H9 (cell line): ENCODE measurements at regions not wholly inside any gene's neighbourhood (a gene's known extent, or its start where the extent isn't known, plus 50 kb on each side); places are given as distances from the start of the nearest gene placed in this dataset.

Source experiments
- DNase-seq: peaks from one replicate; pipeline ENCODE4 v3.0.0-alpha.2; 2017
- H2AFZ ChIP-seq: one replicate; pipeline ENCODE4 v1.6.1; 2013; ENCODE audit warnings: mild to moderate bottlenecking, low read length, control low read depth, moderate library complexity
- H2AK5ac ChIP-seq: 2 replicates; pipeline ENCODE4 v1.6.1; 2013; ENCODE audit warnings: low read length, control low read depth, mixed read lengths; ENCODE audit not compliant: insufficient read length
- H2BK120ac ChIP-seq: one replicate; pipeline ENCODE4 v1.6.1; 2013; ENCODE audit warnings: low read depth, mild to moderate bottlenecking, low read length, control low read depth, inconsistent platforms; ENCODE audit not compliant: poor library complexity, severe bottlenecking
- H2BK12ac ChIP-seq: 2 replicates; pipeline ENCODE4 v1.6.1; 2013; ENCODE audit warnings: low read length, control low read depth, mixed read lengths, low read depth; ENCODE audit not compliant: insufficient read length
- H2BK15ac ChIP-seq: 2 replicates; pipeline ENCODE4 v1.6.1; 2013; ENCODE audit warnings: low read depth, low read length, control low read depth
- H2BK20ac ChIP-seq: one replicate; pipeline ENCODE4 v1.6.1; 2013; ENCODE audit warnings: low read depth, mild to moderate bottlenecking, low read length, control low read depth, inconsistent platforms; ENCODE audit not compliant: poor library complexity, severe bottlenecking
- H2BK5ac ChIP-seq: 2 replicates; pipeline ENCODE4 v1.6.1; 2013; ENCODE audit warnings: low read length, control low read depth, mixed read lengths; ENCODE audit not compliant: insufficient read length
- H3K14ac ChIP-seq: 2 replicates; pipeline ENCODE4 v1.6.1; 2013; ENCODE audit warnings: low read length, control low read depth; ENCODE audit not compliant: insufficient read depth
- H3K18ac ChIP-seq: 2 replicates; pipeline ENCODE4 v1.6.1; 2013; ENCODE audit warnings: low read depth, mild to moderate bottlenecking, mixed read lengths, low read length, control low read depth; ENCODE audit not compliant: insufficient read length
- H3K23ac ChIP-seq: 2 replicates; pipeline ENCODE4 v1.6.1; 2013; ENCODE audit warnings: low read length, control low read depth, mixed read lengths, low read depth; ENCODE audit not compliant: insufficient read length
- H3K23me2 ChIP-seq: 2 replicates; pipeline ENCODE4 v1.6.1; 2013; ENCODE audit warnings: low read depth, mild to moderate bottlenecking, mixed read lengths, low read length, control low read depth; ENCODE audit not compliant: insufficient read length, poor library complexity, severe bottlenecking
- H3K27ac ChIP-seq: 2 replicates; pipeline ENCODE4 v1.5.1; 2013; ENCODE audit warnings: low read length, control low read depth, mixed read lengths, low read depth; ENCODE audit not compliant: insufficient read length
- H3K27me3 ChIP-seq: 2 replicates; pipeline ENCODE4 v1.6.1; 2013; ENCODE audit warnings: low read length, control low read depth, inconsistent platforms; ENCODE audit not compliant: insufficient read depth
- H3K4ac ChIP-seq: 2 replicates; pipeline ENCODE4 v1.6.1; 2013; ENCODE audit warnings: low read depth, mild to moderate bottlenecking, control low read depth, inconsistent platforms, low read length, moderate library complexity
- H3K4me1 ChIP-seq: 2 replicates; pipeline ENCODE4 v1.6.1; 2013; ENCODE audit warnings: low read length, control low read depth, inconsistent platforms; ENCODE audit not compliant: insufficient read depth
- H3K4me2 ChIP-seq: 2 replicates; pipeline ENCODE4 v1.6.1; 2013; ENCODE audit warnings: low read length, control low read depth, mixed read lengths; ENCODE audit not compliant: insufficient read length, insufficient read depth
- H3K56ac ChIP-seq: 2 replicates; pipeline ENCODE4 v1.6.1; 2013; ENCODE audit warnings: low read depth, mild to moderate bottlenecking, mixed read lengths, low read length, control low read depth; ENCODE audit not compliant: insufficient read length
- H3K79me1 ChIP-seq: 2 replicates; pipeline ENCODE4 v1.6.1; 2013; ENCODE audit warnings: low read depth, mild to moderate bottlenecking, moderate library complexity, low read length, control low read depth, inconsistent platforms; ENCODE audit not compliant: insufficient read depth, poor library complexity, severe bottlenecking
- H3K79me2 ChIP-seq: 2 replicates; pipeline ENCODE4 v1.6.1; 2013; ENCODE audit warnings: low read length, control low read depth, inconsistent platforms; ENCODE audit not compliant: insufficient read depth
- H3K9ac ChIP-seq: 2 replicates; pipeline ENCODE4 v1.6.1; 2013; ENCODE audit warnings: low read length, control low read depth, mixed read lengths; ENCODE audit not compliant: insufficient read length; ENCODE audit errors: extremely low read depth
- H3K9me3 ChIP-seq: one replicate; pipeline ENCODE4 v1.6.1; 2013; ENCODE audit warnings: low read depth, low read length, inconsistent platforms; ENCODE audit not compliant: control insufficient read depth
- H3T11ph ChIP-seq: one replicate; pipeline ENCODE4 v1.6.1; 2013; ENCODE audit warnings: mild to moderate bottlenecking, low read length, control low read depth, inconsistent platforms
- H4K20me1 ChIP-seq: one replicate; pipeline ENCODE4 v1.6.1; 2013; ENCODE audit not compliant: control insufficient read depth, insufficient read length, insufficient read depth
- H4K5ac ChIP-seq: 2 replicates; pipeline ENCODE4 v1.6.1; 2013; ENCODE audit warnings: low read depth, mild to moderate bottlenecking, mixed read lengths, low read length, control low read depth; ENCODE audit not compliant: insufficient read length
- H4K8ac ChIP-seq: replicated peaks from 2 replicates; pipeline ENCODE4 v1.6.1; 2013; ENCODE audit warnings: low read length, control low read depth, mixed read lengths, low read depth; ENCODE audit not compliant: insufficient read length
- H4K91ac ChIP-seq: 2 replicates; pipeline ENCODE4 v1.6.1; 2013; ENCODE audit warnings: low read depth, mild to moderate bottlenecking, moderate library complexity, mixed read lengths, low read length, control low read depth; ENCODE audit not compliant: insufficient read length
- H3K27ac Mint-ChIP-seq, 3 experiments: 2 replicates in 2 of 3; 3 replicates in 1 of 3; pipeline ENCODE4 v1.8.0; 2020 to 2021; ENCODE audit warnings: mixed read lengths in 3 of 3, mild to moderate bottlenecking in 1 of 3, moderate library complexity in 1 of 3
- H3K27me3 Mint-ChIP-seq: 2 replicates; pipeline ENCODE4 v1.8.0; 2021; ENCODE audit warnings: low read depth, mild to moderate bottlenecking, moderate library complexity, mixed read lengths
- H3K36me3 Mint-ChIP-seq, 3 experiments: 2 replicates in 2 of 3; 3 replicates in 1 of 3; pipeline ENCODE4 v1.8.0; 2020 to 2021; ENCODE audit warnings: low read depth in 3 of 3, mixed read lengths in 3 of 3; ENCODE audit not compliant: insufficient read depth in 1 of 3
- H3K4me1 Mint-ChIP-seq, 2 experiments: 2 replicates each; pipeline ENCODE4 v1.8.0; 2020; ENCODE audit warnings: mixed read lengths in 2 of 2
- H3K4me3 Mint-ChIP-seq, 2 experiments: 2 replicates in 1 of 2; 3 replicates in 1 of 2; pipeline ENCODE4 v1.8.0; 2020 to 2021; ENCODE audit warnings: mild to moderate bottlenecking in 2 of 2, mixed read lengths in 2 of 2, moderate library complexity in 1 of 2
- H3K9me3 Mint-ChIP-seq, 2 experiments: 2 replicates in 1 of 2; 3 replicates in 1 of 2; pipeline ENCODE4 v1.8.0; 2020; ENCODE audit warnings: mild to moderate bottlenecking in 2 of 2, mixed read lengths in 2 of 2, moderate library complexity in 1 of 2
- WGBS: extraction: QIAGEN DNeasy Blood & Tissue Kit; methylation state at CpG from one replicate; pipeline ENCODE4 v1.1.7; 2013; ENCODE audit warnings: missing lambda C conversion rate, low lambda C conversion rate, mixed read lengths; ENCODE audit not compliant: insufficient read length; ENCODE audit errors: extremely low coverage; 5-methylcytosine and 5-hydroxymethylcytosine counted together
- TF ChIP-seq, protein P1 (sequence below): fragments of 200-600 bp; sonication (generic); conservative IDR thresholded peaks from 3 replicates; pipeline ENCODE4 v1.8.0; 2021; ENCODE audit warnings: antibody characterized with exemption, mild to moderate bottlenecking

DNA sequence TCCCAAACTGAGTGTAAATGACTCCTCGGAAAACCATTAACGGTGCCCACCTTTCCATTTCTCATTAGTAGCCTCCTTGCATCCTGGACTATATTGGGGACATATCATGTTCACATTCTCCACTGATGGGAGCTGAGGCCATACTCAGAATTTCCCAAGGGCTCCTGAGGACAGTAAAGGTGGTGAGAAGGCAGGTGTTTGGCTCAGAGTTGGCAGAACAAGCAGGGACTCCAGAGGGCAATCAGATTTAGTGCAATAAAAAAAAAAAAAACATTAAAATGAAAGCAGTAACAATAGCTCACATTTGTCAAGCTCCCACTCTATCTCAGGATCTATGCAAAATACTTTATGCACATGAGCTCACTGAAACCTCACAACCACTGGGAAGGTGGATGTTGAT is 401.4 kb downstream of the MAFB start:
- Histone ChIP-seq H3K4me1 (peaks cover 7% of the 10 kb centered on the region), H3K56ac (no peak overlapping the region), H3K79me1 (no peaks in the 10 kb centered on the region), H3K27me3 (no peaks in the 10 kb centered on the region), H3K27ac (no peak overlapping the region), H2AFZ (no peak overlapping the region), H2BK12ac (no peak overlapping the region), H2AK5ac (no peak overlapping the region), H3K23ac (no peak overlapping the region), H4K5ac (no peak overlapping the region), H3K79me2 (no peaks in the 10 kb centered on the region), H3K4ac (no peak overlapping the region), H3K18ac (no peak overlapping the region), H2BK5ac (no peak overlapping the region), H3T11ph (no peak overlapping the region), H2BK120ac (no peak overlapping the region), H3K9ac (no peak overlapping the region), H3K9me3 (no peaks in the 10 kb centered on the region), H4K20me1 (no peaks in the 10 kb centered on the region), H3K14ac (no peak overlapping the region), H3K23me2 (no peaks in the 10 kb centered on the region), H4K91ac (no peak overlapping the region), H4K8ac (no peak overlapping the region), H3K4me2 (no peak overlapping the region), H2BK15ac (no peak overlapping the region), H2BK20ac (no peak overlapping the region)
- TF ChIP-seq, protein P1, sequence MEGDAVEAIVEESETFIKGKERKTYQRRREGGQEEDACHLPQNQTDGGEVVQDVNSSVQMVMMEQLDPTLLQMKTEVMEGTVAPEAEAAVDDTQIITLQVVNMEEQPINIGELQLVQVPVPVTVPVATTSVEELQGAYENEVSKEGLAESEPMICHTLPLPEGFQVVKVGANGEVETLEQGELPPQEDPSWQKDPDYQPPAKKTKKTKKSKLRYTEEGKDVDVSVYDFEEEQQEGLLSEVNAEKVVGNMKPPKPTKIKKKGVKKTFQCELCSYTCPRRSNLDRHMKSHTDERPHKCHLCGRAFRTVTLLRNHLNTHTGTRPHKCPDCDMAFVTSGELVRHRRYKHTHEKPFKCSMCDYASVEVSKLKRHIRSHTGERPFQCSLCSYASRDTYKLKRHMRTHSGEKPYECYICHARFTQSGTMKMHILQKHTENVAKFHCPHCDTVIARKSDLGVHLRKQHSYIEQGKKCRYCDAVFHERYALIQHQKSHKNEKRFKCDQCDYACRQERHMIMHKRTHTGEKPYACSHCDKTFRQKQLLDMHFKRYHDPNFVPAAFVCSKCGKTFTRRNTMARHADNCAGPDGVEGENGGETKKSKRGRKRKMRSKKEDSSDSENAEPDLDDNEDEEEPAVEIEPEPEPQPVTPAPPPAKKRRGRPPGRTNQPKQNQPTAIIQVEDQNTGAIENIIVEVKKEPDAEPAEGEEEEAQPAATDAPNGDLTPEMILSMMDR: no peak
- Mint-ChIP-seq H3K27me3 (no peaks in the 10 kb centered on the region; the same call in 1 of the 2 replicates), H3K27ac (peak overlapping the region in 1 of 3 experiments; percentile 34; a peak in 1 of 7 replicates), H3K36me3 (peaks cover 0 to 1% (median 0%) of the 10 kb centered on the region in 3 experiments; a peak in 3 of 7 replicates), H3K4me1 (peaks cover 28 to 40% of the 10 kb centered on the region in 2 experiments), H3K9me3 (peaks cover 0 to 2% of the 10 kb centered on the region in 2 experiments; a peak in 1 of 5 replicates), H3K4me3 (no peak overlapping the region)
- no peak for DNase-seq
- WGBS: no CpG with 5 or more reads among the region's 2 CpGs
